OCI-LY1 (cell line): ENCODE measurements at regions not wholly inside any gene's neighbourhood (a gene's known extent, or its start where the extent isn't known, plus 50 kb on each side); places are given as distances from the start of the nearest gene placed in this dataset.

Experiments
- CTCF ChIP-seq: fragments of 200-600 bp; sonication (generic), shearing (Covaris generic); IDR thresholded peaks from 2 replicates; pipeline ENCODE4 v1.5.1; 2017; ENCODE audit warnings: mild to moderate bottlenecking, antibody characterized with exemption, low read length, moderate library complexity, mixed read lengths
- EZH2 ChIP-seq: fragments of 200-600 bp; sonication (generic), shearing (Covaris generic); IDR thresholded peaks from 2 replicates; pipeline ENCODE4 v1.8.0; 2017; ENCODE audit warnings: borderline replicate concordance, mixed run types, mild to moderate bottlenecking, antibody characterized with exemption, low read length, moderate library complexity, mixed read lengths

DNA sequence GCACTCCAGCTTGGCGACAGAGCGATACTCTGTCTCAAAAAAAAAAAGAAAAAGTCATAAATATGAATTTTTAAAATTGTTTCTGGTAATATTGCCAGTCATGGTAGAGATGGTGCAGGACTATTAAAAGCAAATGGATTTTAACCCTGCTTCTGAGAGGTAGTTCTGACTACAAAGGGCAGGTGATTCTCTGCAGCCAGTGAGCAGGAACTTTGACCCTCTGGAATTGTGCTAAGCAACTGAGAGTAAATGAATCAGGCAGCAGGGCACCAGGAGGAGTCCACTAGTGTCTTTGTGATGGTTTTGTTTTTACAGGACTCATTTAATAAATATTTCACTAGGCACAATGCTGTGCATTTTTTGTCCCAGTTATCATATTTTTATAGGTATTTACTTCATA, 781.2 kb downstream of the TLE4 start:
- no peak for TF ChIP-seq CTCF
- TF ChIP-seq EZH2 = no peak
